Heart right ventricle (tissue), 16 donors: ENCODE measurements at regions not wholly inside any gene's neighbourhood (a gene's known extent, or its start where the extent isn't known, plus 50 kb on each side); places are given as distances from the start of the nearest gene placed in this dataset.
A peak's percentile ranks its signal among the peaks of the same experiment; 100 is the strongest.

Source experiments
- ATAC-seq, 8 donors: fragments of 200-7000 bp; cut with Tn5 transposase; one replicate each; pipeline ENCODE4 v1.9.1; 2020; ENCODE audit warnings: mild to moderate bottlenecking in 8 of 8, moderate library complexity in 8 of 8, moderate number of reproducible peaks in 1 of 8
- DNase-seq, 2 donors: peaks; one replicate each; pipeline ENCODE4 v3.0.0-alpha.2; 2020
- H3K27ac ChIP-seq, 10 donors: fragments of 200-600 bp; sonication (generic) in 2 of 10; one replicate each; pipeline versions ENCODE4 v1.5.0 to v1.8.0; 2020 to 2022; ENCODE audit warnings: mild to moderate bottlenecking in 3 of 10
- H3K27me3 ChIP-seq, 7 donors: fragments of 200-600 bp; one replicate each; pipeline ENCODE4 v1.8.0; 2021 to 2022; ENCODE audit warnings: mild to moderate bottlenecking in 2 of 7
- H3K36me3 ChIP-seq, 9 donors: fragments of 200-600 bp; sonication (generic) in 1 of 9; one replicate each; pipeline versions ENCODE4 v1.5.0 to v1.8.0; 2020 to 2022; ENCODE audit warnings: mild to moderate bottlenecking in 2 of 9
- H3K4me1 ChIP-seq, 9 donors: fragments of 200-600 bp; sonication (generic) in 1 of 9; one replicate each; pipeline versions ENCODE4 v1.5.0 to v1.8.0; 2020 to 2022; ENCODE audit warnings: mild to moderate bottlenecking in 4 of 9
- H3K4me3 ChIP-seq, 10 donors: fragments of 200-600 bp; sonication (generic) in 2 of 10; one replicate each; pipeline versions ENCODE4 v1.5.0 to v1.8.0; 2020 to 2022; ENCODE audit warnings: mild to moderate bottlenecking in 7 of 10, moderate library complexity in 2 of 10
- H3K9me3 ChIP-seq, 11 donors: fragments of 200-600 bp in 10 of 11; sonication (generic) in 2 of 11; one replicate each; pipeline versions ENCODE4 v1.5.0 to v1.8.0; 2013 to 2022; ENCODE audit warnings: mild to moderate bottlenecking in 2 of 11, control low read depth in 1 of 11, moderate library complexity in 1 of 11
- CTCF ChIP-seq, 9 donors: fragments of 200-600 bp; sonication (generic) in 2 of 9; IDR thresholded peaks; one replicate each; pipeline versions ENCODE4 v1.5.0 to v1.8.0; 2021 to 2022; ENCODE audit warnings: antibody characterized with exemption in 9 of 9, mild to moderate bottlenecking in 5 of 9, moderate library complexity in 1 of 9
- WGBS, 2 donors: extraction: QIAGEN DNeasy Blood & Tissue Kit; methylation state at CpG; one replicate each; pipeline ENCODE4 v1.1.7; 2013; ENCODE audit warnings: inconsistent platforms in 1 of 2; 5-methylcytosine and 5-hydroxymethylcytosine counted together
- intact Hi-C, 10 donors: fragments of 100-400 bp; cut with DNase I; formaldehyde crosslinking; loops; one replicate each; pipeline versions ENCODE4 v1.11.1 to v1.14.2; 2022
- donor health status: Arrhythmogenic right ventricular cardiomyopathy.
- donor health status: ischemic (EF 13 %, LVEDD 7.1; RV severe dilation, severe dysfunction).
- donor health status: healthy with polysubstance abuse.
- donor health status: DM: no; HTN: yes; CAD: no.
- donor health status: DM: no; HTN: no; CAD: no.
- donor health status: ischemic (EF 25% LVEDD 6.9; RV normal size, moderate dysfunction).
- donor health status: ischemic (EF 25% LVEDD 5.7; RV mildly dilated, moderate dysfunction).
- donor health status: healthy.
- donor health status: DM: yes; HTN: yes; CAD: no.
- donor health status: Ischemic cardiomyopathy.
- donor health status: ischemic (EF 35%, LVEDD 5.7; RV mildly dilated, moderate dysfunction).
- donor health status: nonischemic (EF 11% LVEDD 7.7; RV severe dilation, severe dysfunction).
- donor health status: DM: yes; HTN: yes; CAD: no.
- donor health status: PGD.
- donor health status: ischemic (EF 29% LVEDD 5.4; RV normal size, mild dysfunction).
- donor health status: nonischemic (EF 23%, LVEDD 6.1; RV moderate dilation, normal function).

GRCh38 chr9:38227656-38228055, 158.6 kb upstream of the SHB start:
- Histone ChIP-seq H3K4me3 (no peak overlapping the region), H3K4me1 (peaks cover 0 to 14% (median 0%) of the 10 kb centered on the region in 9 donors), H3K36me3 (no peaks in the 10 kb centered on the region), H3K9me3 (no peaks in the 10 kb centered on the region), H3K27ac (no peak overlapping the region), H3K27me3 (peaks cover 0 to 32% (median 8%) of the 10 kb centered on the region in 7 donors)
- no peak for DNase-seq
- no peak for ATAC-seq
- intact Hi-C loops, result no loop called here
- TF ChIP-seq CTCF (IDR thresholded peaks at IDR 0.05), result no peak
- WGBS, 2 donors, result 56 to 58% methylated on average over 10 of the region's 10 CpGs

DNA sequence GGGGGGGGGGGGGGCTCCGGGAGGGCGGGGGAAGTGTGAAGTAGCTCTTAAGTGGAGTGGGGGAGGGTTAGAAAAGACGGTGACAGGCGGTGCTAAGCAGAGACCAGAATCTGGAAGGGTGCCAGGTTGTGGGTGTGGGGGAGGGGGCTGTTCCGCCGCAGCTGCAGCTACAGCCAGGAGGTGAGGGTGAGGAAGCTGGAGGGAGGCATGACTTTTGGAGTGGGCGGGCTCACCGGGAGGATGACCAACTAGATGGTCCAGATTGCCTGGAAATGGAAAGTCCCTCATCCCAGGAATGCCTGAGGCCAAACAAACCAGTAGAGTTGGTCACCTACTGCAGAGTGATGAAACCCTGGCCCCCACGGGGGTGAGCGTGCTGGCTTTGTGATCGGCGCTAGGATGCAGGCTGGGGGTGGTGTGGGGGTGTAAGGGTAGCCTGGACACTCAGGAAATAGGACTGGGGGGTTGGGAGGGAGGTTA, 158.1 kb upstream of the SHB start:
- H3K4me1 ChIP-seq, result peaks cover 0 to 14% (median 0%) of the 10 kb centered on the region in 9 donors
- no peaks in the 10 kb centered on the region for H3K36me3 ChIP-seq
- WGBS, 2 donors, result 5 to 6% methylated on average over 11 to 12 of the region's 12 CpGs
- ATAC-seq, result peak in 6 of 8 donors; percentile 22 to 68 (median 48)
- H3K4me3 ChIP-seq, result no peak overlapping the region
- no peaks in the 10 kb centered on the region for H3K9me3 ChIP-seq
- peak; percentile 26 to 27 for DNase-seq
- no peak for TF ChIP-seq CTCF (IDR thresholded peaks at IDR 0.05)
- intact Hi-C loops, result no loop called here
- no peak overlapping the region for H3K27ac ChIP-seq
- peaks cover 0 to 32% (median 8%) of the 10 kb centered on the region in 7 donors for H3K27me3 ChIP-seq

DNA sequence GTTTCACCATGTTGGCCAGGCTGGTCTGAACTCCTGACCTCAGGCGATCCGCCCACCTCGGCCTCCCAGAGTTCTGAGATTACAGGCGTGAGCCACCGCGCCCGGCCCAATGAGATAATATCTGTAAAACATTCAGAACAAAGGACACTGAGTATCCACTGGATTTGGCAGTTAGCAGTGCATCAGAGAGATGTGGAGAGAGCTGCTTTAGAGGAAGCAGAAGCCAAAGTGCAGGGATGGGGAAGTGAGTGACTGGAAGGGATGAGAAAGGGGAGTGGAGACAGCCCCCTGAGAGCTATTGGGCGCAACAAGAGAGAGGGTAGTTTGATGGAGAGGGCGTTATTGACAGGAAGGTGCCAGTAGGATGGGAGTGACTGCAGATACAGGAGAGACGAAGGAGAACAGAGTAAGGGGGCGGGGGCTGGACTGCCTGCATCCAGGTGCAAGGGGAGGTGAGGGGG, 157.5 kb upstream of the SHB start:
- H3K4me1 ChIP-seq, result peaks cover 0 to 14% (median 0%) of the 10 kb centered on the region in 9 donors

DNA sequence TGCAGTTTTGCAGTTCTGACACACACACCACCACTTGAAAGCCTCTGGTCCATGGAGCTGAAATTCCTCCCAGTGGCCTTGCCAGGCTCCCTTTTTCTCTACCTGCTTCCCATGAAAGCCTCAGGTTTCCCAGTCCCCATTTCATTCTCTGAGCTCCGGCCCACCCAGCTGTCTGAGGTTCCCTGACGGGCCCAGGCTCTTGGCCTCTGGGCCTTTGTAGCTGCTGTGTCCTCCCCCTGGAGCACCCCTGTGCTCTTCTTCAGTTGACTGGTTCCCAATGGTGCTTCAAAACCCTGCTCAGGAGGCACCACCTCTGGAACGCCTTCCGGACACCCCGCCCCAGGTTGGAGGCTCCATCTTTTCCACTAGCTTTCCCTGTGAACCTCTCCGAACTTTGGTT, 155.9 kb upstream of the SHB start:
- Histone ChIP-seq H3K27me3 (peaks cover 0 to 36% (median 8%) of the 10 kb centered on the region in 7 donors), H3K27ac (no peak overlapping the region), H3K4me3 (no peak overlapping the region), H3K9me3 (no peaks in the 10 kb centered on the region), H3K4me1 (peaks cover 0 to 14% (median 0%) of the 10 kb centered on the region in 9 donors), H3K36me3 (no peaks in the 10 kb centered on the region)
- WGBS, 2 donors, result 94 to 98% methylated on average over 6 of the region's 6 CpGs
- DNase-seq, result no peak
- intact Hi-C loops, result no loop called here
- TF ChIP-seq CTCF (IDR thresholded peaks at IDR 0.05), result no peak
- no peak for ATAC-seq

More for the DNA sequence above, 157.5 kb upstream of the SHB start:
- H3K4me3 ChIP-seq, result no peak overlapping the region
- ATAC-seq (no peak), DNase-seq (no peak)
- peaks cover 0 to 36% (median 8%) of the 10 kb centered on the region in 7 donors for H3K27me3 ChIP-seq
- intact Hi-C loops, result no loop called here
- H3K27ac ChIP-seq, result no peak overlapping the region
- WGBS, 2 donors, result 9% methylated on average over 11 of the region's 11 CpGs
- no peaks in the 10 kb centered on the region for H3K36me3 ChIP-seq
- no peak for TF ChIP-seq CTCF (IDR thresholded peaks at IDR 0.05)
- no peaks in the 10 kb centered on the region for H3K9me3 ChIP-seq
